ENCODE measurements at regions not wholly inside any gene's neighbourhood (a gene's known extent, or its start where the extent isn't known, plus 50 kb on each side); places are given as distances from the start of the nearest gene placed in this dataset.

DNA sequence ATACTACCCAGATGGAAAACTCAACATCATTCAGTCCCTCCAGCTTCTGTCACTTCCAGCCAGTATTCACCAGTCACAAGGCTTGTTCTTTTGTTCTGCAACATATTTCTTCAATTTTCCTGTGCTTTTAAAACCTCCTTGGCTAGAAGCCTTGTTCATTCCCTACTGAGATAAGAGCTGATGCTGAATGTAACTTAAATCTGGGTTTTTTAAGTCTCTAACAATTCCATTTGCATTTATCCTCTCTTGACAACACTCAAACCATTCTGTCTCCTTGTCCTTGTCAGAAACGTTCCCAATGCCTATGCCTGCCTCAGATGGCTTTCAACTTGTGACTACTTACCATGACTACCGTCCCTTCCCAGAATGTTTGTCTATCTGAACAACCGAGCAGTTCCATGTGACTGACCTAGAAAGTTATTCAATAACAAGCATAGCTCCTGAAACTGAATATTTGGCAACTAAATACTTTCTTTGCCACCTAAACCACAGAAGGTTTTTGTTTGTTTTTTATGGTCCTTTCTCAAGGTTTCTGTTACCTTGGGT, 682.9 kb upstream of the GALNTL6 start:
- no peak overlapping the region for H3K4me3 ChIP-seq (ENCODE audit: low read length)
- no peaks in the 10 kb centered on the region for H3K36me3 ChIP-seq (ENCODE audit: insufficient read depth, low read depth, low read length)
- no peak overlapping the region for H3K27ac ChIP-seq (ENCODE audit: low read length)
- H3K9me3 ChIP-seq (ENCODE audit: insufficient read depth, low read depth, low read length) = no peaks in the 10 kb centered on the region
- H3K27me3 ChIP-seq (ENCODE audit: insufficient read depth, low read length) = no peaks in the 10 kb centered on the region
- no peak overlapping the region for H3K9ac ChIP-seq (ENCODE audit: low read depth, low read length)
- H3K4me1 ChIP-seq (ENCODE audit: insufficient read depth, low read length) = no peaks in the 10 kb centered on the region

DNA sequence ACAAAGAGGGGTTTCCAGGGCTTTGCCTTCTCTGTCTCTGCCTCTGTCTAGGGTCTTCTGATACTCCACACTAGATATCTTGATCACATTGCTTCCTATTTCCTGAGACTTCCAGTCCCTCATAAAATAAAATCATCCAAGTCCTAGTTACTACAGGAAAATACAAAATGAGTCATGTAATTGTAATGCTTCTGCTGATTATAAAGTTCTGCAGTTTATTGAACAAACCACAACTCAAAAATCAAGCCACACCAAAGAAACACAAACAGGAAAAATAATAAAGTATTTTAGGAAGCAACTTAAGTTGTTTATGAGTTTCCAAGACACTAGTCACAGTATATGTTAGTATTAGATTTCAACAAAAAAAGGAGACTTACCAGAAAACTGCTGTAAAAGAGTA, 695.1 kb upstream of the GALNTL6 start:
- Histone ChIP-seq H3K9me3 (ENCODE audit: insufficient read depth, low read depth, low read length) (no peaks in the 10 kb centered on the region), H3K36me3 (ENCODE audit: insufficient read depth, low read depth, low read length) (no peaks in the 10 kb centered on the region), H3K27ac (ENCODE audit: low read length) (no peak overlapping the region), H3K27me3 (ENCODE audit: insufficient read depth, low read length) (no peaks in the 10 kb centered on the region), H3K4me3 (ENCODE audit: low read length) (no peak overlapping the region), H3K4me1 (ENCODE audit: insufficient read depth, low read length) (no peaks in the 10 kb centered on the region), H3K9ac (ENCODE audit: low read depth, low read length) (no peak overlapping the region)

DNA sequence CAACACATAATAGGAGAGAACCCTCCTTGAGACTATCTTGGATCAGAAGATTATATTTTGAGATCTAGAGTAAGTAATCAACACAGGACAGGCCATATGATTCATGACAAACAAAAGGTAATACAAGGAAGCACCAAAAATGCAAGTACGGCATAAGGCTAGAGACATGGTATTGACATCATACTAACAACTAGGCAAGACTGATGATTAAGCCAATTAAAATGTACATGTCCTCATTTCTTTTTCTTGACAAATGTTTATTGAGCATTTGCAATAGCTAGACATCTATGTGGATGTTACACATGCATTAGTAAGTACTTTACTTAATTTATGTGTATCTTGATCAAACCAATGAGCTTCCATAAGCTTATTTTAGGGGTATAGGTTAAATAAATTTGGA, 695.7 kb upstream of the GALNTL6 start:
- no peaks in the 10 kb centered on the region for H3K36me3 ChIP-seq (ENCODE audit: insufficient read depth, low read depth, low read length)
- no peaks in the 10 kb centered on the region for H3K4me1 ChIP-seq (ENCODE audit: insufficient read depth, low read length)
- H3K4me3 ChIP-seq (ENCODE audit: low read length) = no peak overlapping the region
- no peak overlapping the region for H3K9ac ChIP-seq (ENCODE audit: low read depth, low read length)
- H3K27ac ChIP-seq (ENCODE audit: low read length) = no peak overlapping the region
- H3K9me3 ChIP-seq (ENCODE audit: insufficient read depth, low read depth, low read length) = no peaks in the 10 kb centered on the region
- H3K27me3 ChIP-seq (ENCODE audit: insufficient read depth, low read length) = no peaks in the 10 kb centered on the region

DNA sequence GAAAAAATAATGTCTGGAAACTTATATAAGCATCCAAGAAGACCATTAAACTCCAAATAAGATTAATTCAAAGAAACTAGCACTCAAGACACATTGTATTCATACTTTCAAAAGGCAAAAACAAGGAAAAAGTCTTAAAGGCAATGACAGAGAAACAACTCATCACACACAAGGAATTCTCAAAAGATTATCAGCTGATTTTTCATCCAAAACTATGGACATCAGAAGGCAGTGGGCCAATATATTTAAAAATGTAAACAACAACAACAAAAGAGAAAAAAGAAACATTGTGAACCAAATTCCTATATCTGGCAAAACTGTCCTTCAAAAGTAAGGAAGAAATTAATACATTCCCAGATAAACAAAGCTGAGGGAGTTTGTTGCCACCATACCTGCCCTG, 711.4 kb upstream of the GALNTL6 start:
- H3K27ac ChIP-seq (ENCODE audit: low read length) = no peak overlapping the region
- H3K4me3 ChIP-seq (ENCODE audit: low read length) = no peak overlapping the region
- no peaks in the 10 kb centered on the region for H3K36me3 ChIP-seq (ENCODE audit: insufficient read depth, low read depth, low read length)
- no peaks in the 10 kb centered on the region for H3K27me3 ChIP-seq (ENCODE audit: insufficient read depth, low read length)
- peaks cover 8% of the 10 kb centered on the region; the same call in 1 of the 2 replicates for H3K9me3 ChIP-seq (ENCODE audit: insufficient read depth, low read depth, low read length)
- no peaks in the 10 kb centered on the region for H3K4me1 ChIP-seq (ENCODE audit: insufficient read depth, low read length)
- no peak overlapping the region for H3K9ac ChIP-seq (ENCODE audit: low read depth, low read length)

DNA sequence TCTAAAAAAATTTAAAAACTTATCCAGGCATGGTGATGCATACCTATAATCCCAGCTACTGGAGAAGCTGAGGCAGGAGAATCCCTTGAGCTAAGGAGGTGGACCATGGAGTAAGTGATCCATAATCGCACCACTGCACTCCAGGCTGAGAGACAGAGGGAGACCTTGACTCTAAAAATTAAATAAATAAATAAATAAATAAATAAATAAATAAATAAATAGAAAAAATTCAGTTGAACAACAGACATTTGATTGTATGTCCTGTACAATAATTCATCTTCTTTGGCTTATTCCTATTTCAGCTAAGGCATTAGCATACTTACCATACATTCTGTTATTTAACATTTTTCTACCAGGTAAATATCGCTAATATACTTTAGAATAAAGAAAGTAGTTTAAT, 726.1 kb upstream of the GALNTL6 start:
- Histone ChIP-seq H3K9me3 (ENCODE audit: insufficient read depth, low read depth, low read length) (peaks cover 5% of the 10 kb centered on the region; the same call in 1 of the 2 replicates), H3K4me3 (ENCODE audit: low read length) (no peak overlapping the region), H3K27me3 (ENCODE audit: insufficient read depth, low read length) (no peaks in the 10 kb centered on the region), H3K9ac (ENCODE audit: low read depth, low read length) (no peak overlapping the region), H3K36me3 (ENCODE audit: insufficient read depth, low read depth, low read length) (no peaks in the 10 kb centered on the region), H3K4me1 (ENCODE audit: insufficient read depth, low read length) (no peaks in the 10 kb centered on the region), H3K27ac (ENCODE audit: low read length) (no peak overlapping the region)

DNA sequence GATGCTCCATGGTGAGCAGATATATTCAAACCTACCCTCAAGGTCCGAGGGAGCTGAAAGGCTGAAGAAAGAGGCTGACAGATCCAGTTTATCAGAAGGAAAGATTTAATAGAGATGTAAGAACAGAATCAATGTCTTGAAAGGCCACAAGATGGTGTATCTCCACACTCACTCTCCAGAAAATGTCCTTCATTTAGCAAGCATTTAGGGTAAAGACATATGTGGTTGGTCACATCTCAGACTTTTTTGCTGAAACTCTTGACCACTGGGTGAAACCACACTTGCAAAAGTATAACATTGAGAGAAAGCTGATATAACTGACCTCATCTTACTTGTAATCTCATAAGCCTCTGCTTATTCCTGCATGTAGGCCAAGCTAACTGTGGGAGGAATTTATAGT, 745.8 kb upstream of the GALNTL6 start:
- no peak overlapping the region for H3K9ac ChIP-seq (ENCODE audit: low read depth, low read length)
- H3K4me3 ChIP-seq (ENCODE audit: low read length) = no peak overlapping the region
- no peaks in the 10 kb centered on the region for H3K36me3 ChIP-seq (ENCODE audit: insufficient read depth, low read depth, low read length)
- no peaks in the 10 kb centered on the region for H3K4me1 ChIP-seq (ENCODE audit: insufficient read depth, low read length)
- no peaks in the 10 kb centered on the region for H3K27me3 ChIP-seq (ENCODE audit: insufficient read depth, low read length)
- H3K9me3 ChIP-seq (ENCODE audit: insufficient read depth, low read depth, low read length) = no peaks in the 10 kb centered on the region
- no peak overlapping the region for H3K27ac ChIP-seq (ENCODE audit: low read length)

DNA sequence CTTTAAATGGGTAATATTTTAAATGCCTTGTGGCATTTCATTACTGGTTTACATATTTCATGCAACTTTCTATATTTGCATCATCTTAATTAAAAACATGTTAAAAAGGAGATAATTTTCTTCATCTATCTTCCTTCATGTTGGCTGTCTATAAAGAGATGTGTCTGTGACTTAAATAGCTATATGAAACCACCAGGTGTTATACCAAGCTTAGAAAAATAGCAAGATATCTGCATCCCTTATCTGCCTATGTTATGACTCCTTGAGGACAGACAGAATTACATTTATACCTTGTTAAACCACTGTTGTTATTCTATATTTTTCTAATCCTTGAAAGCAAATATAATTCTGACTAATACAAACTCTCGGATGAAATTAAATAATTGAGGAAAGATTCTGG, 763.8 kb upstream of the GALNTL6 start:
- Histone ChIP-seq H3K4me1 (ENCODE audit: insufficient read depth, low read length) (no peaks in the 10 kb centered on the region), H3K4me3 (ENCODE audit: low read length) (no peak overlapping the region), H3K36me3 (ENCODE audit: insufficient read depth, low read depth, low read length) (no peaks in the 10 kb centered on the region), H3K27me3 (ENCODE audit: insufficient read depth, low read length) (no peaks in the 10 kb centered on the region), H3K9ac (ENCODE audit: low read depth, low read length) (no peak overlapping the region), H3K9me3 (ENCODE audit: insufficient read depth, low read depth, low read length) (no peaks in the 10 kb centered on the region), H3K27ac (ENCODE audit: low read length) (no peak overlapping the region)

DNA sequence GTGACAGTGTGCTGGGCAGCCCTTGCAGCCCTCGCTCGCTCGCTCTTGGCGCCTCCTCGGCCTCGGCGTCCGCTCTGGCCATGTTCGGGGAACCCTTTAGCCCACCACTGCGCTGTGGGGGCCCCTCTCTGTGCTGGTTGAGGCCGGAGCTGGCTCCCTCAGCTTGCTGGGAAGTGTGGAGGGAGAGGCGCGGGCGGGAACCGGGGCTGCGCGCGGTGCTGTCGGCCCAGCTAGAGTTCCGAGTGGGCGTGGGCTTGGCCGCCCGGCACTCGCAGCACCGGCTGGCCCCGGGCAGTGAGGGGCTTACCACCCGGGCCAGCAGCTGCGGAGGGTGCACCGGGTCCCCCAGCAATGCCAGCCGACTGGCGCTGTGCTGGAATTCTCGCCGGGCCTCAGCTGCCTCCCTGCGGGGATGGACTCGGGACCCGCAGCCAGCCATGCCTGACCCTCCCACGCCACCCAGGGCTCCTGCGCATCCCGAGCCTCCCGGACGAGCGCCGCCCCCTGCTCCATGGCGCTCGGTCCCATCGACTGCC, 770.1 kb upstream of the GALNTL6 start:
- Histone ChIP-seq H3K27me3 (ENCODE audit: insufficient read depth, low read length) (no peaks in the 10 kb centered on the region), H3K4me1 (ENCODE audit: insufficient read depth, low read length) (no peaks in the 10 kb centered on the region), H3K9ac (ENCODE audit: low read depth, low read length) (no peak overlapping the region), H3K27ac (ENCODE audit: low read length) (no peak overlapping the region), H3K9me3 (ENCODE audit: insufficient read depth, low read depth, low read length) (peaks cover 3% of the 10 kb centered on the region; the same call in 1 of the 2 replicates), H3K36me3 (ENCODE audit: insufficient read depth, low read depth, low read length) (no peaks in the 10 kb centered on the region), H3K4me3 (ENCODE audit: low read length) (no peak overlapping the region)

DNA sequence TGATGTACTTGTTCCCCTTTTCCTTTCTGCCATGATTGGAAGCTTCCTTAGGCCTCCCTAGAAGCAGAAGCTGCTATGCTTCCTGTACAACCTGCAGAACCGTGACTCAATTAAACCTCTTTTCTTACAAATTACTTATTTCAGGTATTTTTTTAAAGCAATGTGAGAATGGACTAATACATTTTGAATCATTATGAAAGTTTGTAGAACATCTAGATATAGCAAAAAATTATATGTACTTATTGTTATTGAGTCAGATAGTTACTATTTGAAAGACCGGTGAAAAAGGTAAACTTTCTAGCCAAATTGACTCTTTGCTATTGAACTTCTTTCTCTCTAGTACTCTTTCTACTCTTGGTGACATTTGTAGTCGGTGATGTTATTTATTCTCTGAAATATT, 777.3 kb upstream of the GALNTL6 start:
- Histone ChIP-seq H3K4me3 (ENCODE audit: low read length) (no peak overlapping the region), H3K36me3 (ENCODE audit: insufficient read depth, low read depth, low read length) (no peaks in the 10 kb centered on the region), H3K9me3 (ENCODE audit: insufficient read depth, low read depth, low read length) (no peaks in the 10 kb centered on the region)

DNA sequence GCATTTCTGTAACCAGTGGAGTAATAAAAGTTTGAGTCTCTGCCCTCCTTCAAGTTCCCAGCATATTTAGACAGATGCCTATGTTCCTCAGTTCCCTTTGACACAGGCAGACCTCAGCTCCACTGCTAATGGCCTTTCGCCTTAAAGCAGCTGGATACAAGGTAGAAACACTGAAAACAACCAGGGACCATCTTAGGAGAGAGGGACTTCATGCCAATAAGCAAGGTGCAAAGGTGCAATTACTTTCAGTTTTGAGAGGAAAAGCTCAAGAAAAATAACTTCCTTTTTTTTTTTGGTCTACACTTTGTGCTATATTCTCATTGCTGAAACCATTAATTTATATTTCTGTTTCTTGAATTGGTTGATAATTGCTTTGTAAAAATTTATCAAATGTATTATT, 781.9 kb upstream of the GALNTL6 start:
- no peak overlapping the region for H3K27ac ChIP-seq (ENCODE audit: low read length)
- no peak overlapping the region for H3K4me3 ChIP-seq (ENCODE audit: low read length)
- peaks cover 6% of the 10 kb centered on the region; the same call in 1 of the 2 replicates for H3K4me1 ChIP-seq (ENCODE audit: insufficient read depth, low read length)
- H3K27me3 ChIP-seq (ENCODE audit: insufficient read depth, low read length) = no peaks in the 10 kb centered on the region
- peaks cover 5% of the 10 kb centered on the region; the same call in 1 of the 2 replicates for H3K9me3 ChIP-seq (ENCODE audit: insufficient read depth, low read depth, low read length)
- no peaks in the 10 kb centered on the region for H3K36me3 ChIP-seq (ENCODE audit: insufficient read depth, low read depth, low read length)
- no peak overlapping the region for H3K9ac ChIP-seq (ENCODE audit: low read depth, low read length)

More for the DNA sequence above, 777.3 kb upstream of the GALNTL6 start:
- Histone ChIP-seq H3K9ac (ENCODE audit: low read depth, low read length) (no peak overlapping the region), H3K27me3 (ENCODE audit: insufficient read depth, low read length) (no peaks in the 10 kb centered on the region), H3K27ac (ENCODE audit: low read length) (no peak overlapping the region), H3K4me1 (ENCODE audit: insufficient read depth, low read length) (peaks cover 6% of the 10 kb centered on the region; the same call in 1 of the 2 replicates)

DNA sequence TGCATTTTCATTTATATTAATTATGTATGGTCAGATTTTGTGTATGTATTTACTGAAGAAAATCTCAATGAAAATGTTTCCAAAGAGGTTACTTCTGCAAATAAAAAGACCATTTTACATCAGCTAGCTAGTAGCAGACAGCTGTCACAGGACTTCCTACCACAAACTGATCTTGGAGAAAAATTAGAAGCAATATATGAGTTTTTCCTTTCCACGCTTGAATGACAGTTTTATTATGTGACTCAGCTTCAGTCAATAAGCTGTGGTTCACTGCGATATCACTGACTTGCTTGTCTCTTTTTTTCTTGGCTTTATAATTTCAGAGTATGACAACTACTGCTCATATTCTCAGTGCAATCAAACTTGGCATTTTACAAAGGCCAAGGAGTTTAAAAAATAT, 787.4 kb upstream of the GALNTL6 start:
- no peak overlapping the region for H3K27ac ChIP-seq (ENCODE audit: low read length)
- H3K4me3 ChIP-seq (ENCODE audit: low read length) = no peak overlapping the region
- peaks cover 5% of the 10 kb centered on the region; the same call in 1 of the 2 replicates for H3K9me3 ChIP-seq (ENCODE audit: insufficient read depth, low read depth, low read length)
- peaks cover 12% of the 10 kb centered on the region; the same call in 1 of the 2 replicates for H3K4me1 ChIP-seq (ENCODE audit: insufficient read depth, low read length)
- no peaks in the 10 kb centered on the region for H3K36me3 ChIP-seq (ENCODE audit: insufficient read depth, low read depth, low read length)
- H3K27me3 ChIP-seq (ENCODE audit: insufficient read depth, low read length) = no peaks in the 10 kb centered on the region
- H3K9ac ChIP-seq (ENCODE audit: low read depth, low read length) = no peak overlapping the region

DNA sequence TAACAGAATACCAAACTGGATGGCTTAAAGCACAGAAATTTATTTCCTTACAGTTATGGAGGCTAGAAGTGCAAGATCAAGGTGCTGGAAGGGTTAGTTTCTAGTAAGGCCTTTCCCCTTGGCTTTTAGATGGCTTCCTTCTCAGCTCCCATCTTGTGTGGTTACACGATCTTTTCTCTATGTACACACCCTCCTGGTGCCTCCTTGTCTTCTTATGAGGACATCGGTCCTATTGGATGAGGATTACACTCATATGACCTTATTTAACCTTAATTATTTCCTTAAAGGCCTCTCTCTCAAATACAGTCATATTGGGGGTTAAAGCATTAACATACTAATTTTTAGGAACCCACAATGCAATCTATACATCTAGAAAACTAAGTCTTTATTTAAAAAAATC, 787.9 kb upstream of the GALNTL6 start:
- Histone ChIP-seq H3K27me3 (ENCODE audit: insufficient read depth, low read length) (no peaks in the 10 kb centered on the region), H3K27ac (ENCODE audit: low read length) (no peak overlapping the region), H3K4me3 (ENCODE audit: low read length) (no peak overlapping the region), H3K36me3 (ENCODE audit: insufficient read depth, low read depth, low read length) (no peaks in the 10 kb centered on the region), H3K9me3 (ENCODE audit: insufficient read depth, low read depth, low read length) (peaks cover 8% of the 10 kb centered on the region; the same call in 1 of the 2 replicates), H3K4me1 (ENCODE audit: insufficient read depth, low read length) (peaks cover 12% of the 10 kb centered on the region; the same call in 1 of the 2 replicates), H3K9ac (ENCODE audit: low read depth, low read length) (no peak overlapping the region)

Data from iPS-20b (cell line).